ENCODE measurements at regions not wholly inside any gene's neighbourhood (a gene's known extent, or its start where the extent isn't known, plus 50 kb on each side); places are given as distances from the start of the nearest gene placed in this dataset.

- TF ChIP-seq CTCF (IDR thresholded peaks at IDR 0.05) (no peak), ZFX (IDR thresholded peaks at IDR 0.05; ENCODE audit: borderline replicate concordance) (no peak)
Observed at GRCh38 chr6:66362888-66363287, 655.9 kb upstream of the EYS start.
